Ishikawa (cell line): ENCODE measurements at regions not wholly inside any gene's neighbourhood (a gene's known extent, or its start where the extent isn't known, plus 50 kb on each side); places are given as distances from the start of the nearest gene placed in this dataset.

ENCODE experiments used
- CEBPB ChIP-seq: IDR thresholded peaks from 2 replicates; pipeline ENCODE4 v1.6.1; 2012
- CREB1 ChIP-seq: IDR thresholded peaks from 2 replicates; pipeline ENCODE4 v1.6.1; 2012; ENCODE audit warnings: low read depth
- EGR1 ChIP-seq: IDR thresholded peaks from 2 replicates; pipeline ENCODE4 v1.6.1; 2012
- EP300 ChIP-seq: IDR thresholded peaks from 2 replicates; pipeline ENCODE4 v1.6.1; 2012; ENCODE audit warnings: borderline replicate concordance
- MAX ChIP-seq: IDR thresholded peaks from 2 replicates; pipeline ENCODE4 v1.6.1; 2012
- NFIC ChIP-seq: IDR thresholded peaks from 2 replicates; pipeline ENCODE4 v1.6.1; 2012
- RAD21 ChIP-seq: IDR thresholded peaks from 2 replicates; pipeline ENCODE4 v1.6.1; 2012; ENCODE audit warnings: low read depth
- TAF1 ChIP-seq: IDR thresholded peaks from 2 replicates; pipeline ENCODE4 v1.6.1; 2012; ENCODE audit warnings: low read depth, mild to moderate bottlenecking
- TEAD4 ChIP-seq: IDR thresholded peaks from 2 replicates; pipeline ENCODE4 v1.6.1; 2012
- USF1 ChIP-seq: IDR thresholded peaks from 2 replicates; pipeline ENCODE4 v1.6.1; 2012
- TF ChIP-seq, protein P1 (sequence below): IDR thresholded peaks from 2 replicates; pipeline ENCODE4 v1.6.1; 2012; ENCODE audit warnings: low read depth, mild to moderate bottlenecking

DNA sequence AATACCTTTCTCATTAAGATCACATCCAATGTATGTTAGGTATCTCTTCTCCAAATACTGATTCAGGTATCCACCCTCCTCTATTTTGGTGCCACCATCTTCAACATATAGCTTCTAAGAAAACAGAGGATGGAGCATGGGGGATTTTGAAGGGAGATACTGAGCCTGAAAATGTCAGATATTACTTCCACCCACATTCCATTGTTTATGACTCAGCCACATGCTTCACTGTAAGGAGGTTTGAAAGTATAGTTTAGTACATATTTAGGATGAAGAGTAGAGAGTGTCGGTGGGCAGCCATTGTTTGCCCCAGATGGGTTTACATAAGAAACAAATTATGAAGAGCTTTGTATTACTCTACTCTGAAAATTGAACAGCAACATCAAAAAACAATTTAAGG is 286.7 kb downstream of the TFAP2B start:
- TF ChIP-seq USF1 (no peak), RAD21 (no peak), MAX (no peak), EGR1 (no peak), NFIC (no peak), CREB1 (no peak), EP300 (no peak), TAF1 (no peak), TEAD4 (no peak), CEBPB (no peak)
- TF ChIP-seq, protein P1, sequence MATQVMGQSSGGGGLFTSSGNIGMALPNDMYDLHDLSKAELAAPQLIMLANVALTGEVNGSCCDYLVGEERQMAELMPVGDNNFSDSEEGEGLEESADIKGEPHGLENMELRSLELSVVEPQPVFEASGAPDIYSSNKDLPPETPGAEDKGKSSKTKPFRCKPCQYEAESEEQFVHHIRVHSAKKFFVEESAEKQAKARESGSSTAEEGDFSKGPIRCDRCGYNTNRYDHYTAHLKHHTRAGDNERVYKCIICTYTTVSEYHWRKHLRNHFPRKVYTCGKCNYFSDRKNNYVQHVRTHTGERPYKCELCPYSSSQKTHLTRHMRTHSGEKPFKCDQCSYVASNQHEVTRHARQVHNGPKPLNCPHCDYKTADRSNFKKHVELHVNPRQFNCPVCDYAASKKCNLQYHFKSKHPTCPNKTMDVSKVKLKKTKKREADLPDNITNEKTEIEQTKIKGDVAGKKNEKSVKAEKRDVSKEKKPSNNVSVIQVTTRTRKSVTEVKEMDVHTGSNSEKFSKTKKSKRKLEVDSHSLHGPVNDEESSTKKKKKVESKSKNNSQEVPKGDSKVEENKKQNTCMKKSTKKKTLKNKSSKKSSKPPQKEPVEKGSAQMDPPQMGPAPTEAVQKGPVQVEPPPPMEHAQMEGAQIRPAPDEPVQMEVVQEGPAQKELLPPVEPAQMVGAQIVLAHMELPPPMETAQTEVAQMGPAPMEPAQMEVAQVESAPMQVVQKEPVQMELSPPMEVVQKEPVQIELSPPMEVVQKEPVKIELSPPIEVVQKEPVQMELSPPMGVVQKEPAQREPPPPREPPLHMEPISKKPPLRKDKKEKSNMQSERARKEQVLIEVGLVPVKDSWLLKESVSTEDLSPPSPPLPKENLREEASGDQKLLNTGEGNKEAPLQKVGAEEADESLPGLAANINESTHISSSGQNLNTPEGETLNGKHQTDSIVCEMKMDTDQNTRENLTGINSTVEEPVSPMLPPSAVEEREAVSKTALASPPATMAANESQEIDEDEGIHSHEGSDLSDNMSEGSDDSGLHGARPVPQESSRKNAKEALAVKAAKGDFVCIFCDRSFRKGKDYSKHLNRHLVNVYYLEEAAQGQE = no peak
